Activated T-cell treated with anti-CD3 and anti-CD28 coated beads, Interleukin-2, amount 50 U/mL, for 48 hours (primary cell): ENCODE measurements at regions not wholly inside any gene's neighbourhood (a gene's known extent, or its start where the extent isn't known, plus 50 kb on each side); places are given as distances from the start of the nearest gene placed in this dataset.

ENCODE experiments used
- DNase-seq, 2 experiments: peaks; one replicate each; pipeline ENCODE4 v3.0.0-alpha.2; 2020

DNA sequence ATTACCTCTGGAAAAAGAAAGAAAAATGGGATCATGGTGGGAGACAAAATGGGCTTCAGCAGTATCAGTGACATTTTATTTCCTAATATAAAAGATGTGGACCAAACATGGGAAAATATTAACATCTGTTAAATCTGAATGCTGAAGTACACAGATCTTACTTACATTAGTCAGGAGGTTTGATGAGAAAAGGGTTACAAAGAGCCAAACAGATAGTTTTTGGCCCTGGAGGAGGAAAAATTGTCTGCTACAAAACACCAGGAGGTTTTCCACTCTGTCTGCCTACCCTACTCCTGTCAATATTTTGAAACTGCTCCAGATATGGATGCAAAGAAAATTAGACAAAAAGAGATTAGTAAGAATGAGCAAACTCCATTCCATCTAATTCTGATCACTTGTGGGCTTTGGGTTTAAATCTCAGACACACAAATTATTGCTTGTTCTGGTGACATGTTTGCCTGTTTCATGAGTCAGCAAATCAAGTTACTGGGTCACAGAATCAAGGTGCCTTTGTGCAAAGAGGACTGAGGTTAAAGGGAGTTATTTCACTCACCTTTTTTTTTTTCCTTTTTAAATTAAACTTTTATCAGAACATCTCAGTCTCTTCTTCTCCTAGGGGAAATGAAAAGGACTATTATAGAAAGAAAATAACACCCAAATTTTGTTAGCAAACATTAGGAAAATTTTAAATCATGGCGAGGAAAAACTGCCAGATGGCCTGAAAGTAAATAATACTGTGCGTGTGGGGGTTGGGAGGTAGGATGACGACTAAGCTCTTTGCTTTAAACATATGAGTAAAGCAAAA is 87.0 kb upstream of the SPATS2L start:
- DNase-seq: no peak

DNA sequence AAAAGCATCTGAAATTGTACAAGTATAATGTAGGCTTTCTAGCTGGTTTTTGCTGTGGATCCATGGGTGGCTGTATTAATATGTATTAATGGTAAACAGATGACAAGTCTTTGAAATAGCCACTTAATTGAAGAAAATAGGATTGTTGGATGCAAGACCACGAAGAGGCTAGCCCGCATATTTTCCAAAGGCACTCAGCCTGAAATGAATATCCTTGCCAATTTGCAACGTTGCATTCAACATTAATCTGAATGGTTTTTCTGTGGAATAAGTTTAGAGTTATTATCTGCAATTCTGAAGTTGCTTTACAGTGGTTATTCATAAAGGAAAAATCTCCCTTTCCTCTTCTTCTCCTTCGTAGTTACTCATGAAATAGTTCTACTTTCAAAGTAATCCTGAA is 86.2 kb upstream of the SPATS2L start:
- no peak for DNase-seq

DNA sequence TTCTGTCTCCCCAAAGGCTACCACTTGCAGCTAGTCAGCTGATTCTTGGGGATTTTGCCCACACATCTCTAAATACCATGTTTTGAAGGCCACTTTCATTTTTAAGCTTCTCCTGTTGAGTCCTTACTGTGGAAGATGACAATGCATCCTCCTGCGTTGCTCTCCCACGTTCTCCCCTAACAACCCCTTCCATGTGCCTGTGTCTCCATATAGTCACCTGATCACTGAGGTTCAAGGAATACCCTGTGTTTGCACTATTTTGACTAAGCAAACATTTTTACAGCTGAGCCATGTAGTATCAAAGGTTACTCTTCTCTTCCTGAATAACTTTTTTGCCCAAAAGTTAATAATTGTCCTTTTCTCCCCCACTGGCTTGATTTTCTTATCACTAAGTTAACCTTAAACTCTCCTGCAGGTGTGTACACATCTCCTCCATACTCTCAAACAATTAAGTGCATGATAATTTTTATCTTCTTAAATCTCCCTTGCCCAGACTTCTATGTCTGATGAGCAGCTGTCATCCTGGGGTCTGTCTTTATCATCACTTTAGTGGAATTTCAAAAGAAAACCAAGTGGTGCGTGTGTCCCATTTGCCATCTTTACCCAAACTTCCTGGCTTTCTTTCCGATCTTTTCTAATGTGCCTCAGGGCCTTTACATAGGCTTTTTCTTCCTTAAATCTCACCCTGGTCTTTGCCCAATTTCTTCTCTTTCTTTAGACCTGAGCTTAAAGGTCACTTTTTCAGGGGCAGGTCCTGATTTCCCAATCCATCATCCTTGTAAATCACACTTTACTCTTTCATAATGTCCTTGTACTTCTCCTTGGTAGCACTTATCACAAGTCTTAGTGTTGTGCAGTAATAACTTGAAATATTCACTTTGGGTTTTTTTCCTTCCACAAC is 85.2 kb upstream of the SPATS2L start:
- DNase-seq: no peak

DNA sequence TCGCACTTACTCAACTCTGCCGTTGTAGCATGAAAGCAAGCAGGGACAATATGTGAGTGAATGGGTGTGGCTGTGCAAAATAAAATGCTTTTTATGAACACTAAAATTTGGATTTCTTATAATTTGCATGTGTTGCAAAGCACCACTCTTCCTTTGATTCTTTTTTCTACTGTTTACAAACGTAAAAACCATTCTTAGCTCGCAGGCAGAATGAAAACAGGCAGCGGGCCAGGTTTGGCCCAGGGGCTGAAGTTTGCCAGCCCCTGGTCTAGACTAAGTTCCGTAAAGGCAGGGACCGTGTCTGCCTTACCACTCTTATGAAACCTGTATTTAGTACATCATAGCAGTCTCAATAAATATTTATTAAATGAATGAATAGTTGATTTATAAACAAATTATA is 83.7 kb upstream of the SPATS2L start:
- DNase-seq: no peak

DNA sequence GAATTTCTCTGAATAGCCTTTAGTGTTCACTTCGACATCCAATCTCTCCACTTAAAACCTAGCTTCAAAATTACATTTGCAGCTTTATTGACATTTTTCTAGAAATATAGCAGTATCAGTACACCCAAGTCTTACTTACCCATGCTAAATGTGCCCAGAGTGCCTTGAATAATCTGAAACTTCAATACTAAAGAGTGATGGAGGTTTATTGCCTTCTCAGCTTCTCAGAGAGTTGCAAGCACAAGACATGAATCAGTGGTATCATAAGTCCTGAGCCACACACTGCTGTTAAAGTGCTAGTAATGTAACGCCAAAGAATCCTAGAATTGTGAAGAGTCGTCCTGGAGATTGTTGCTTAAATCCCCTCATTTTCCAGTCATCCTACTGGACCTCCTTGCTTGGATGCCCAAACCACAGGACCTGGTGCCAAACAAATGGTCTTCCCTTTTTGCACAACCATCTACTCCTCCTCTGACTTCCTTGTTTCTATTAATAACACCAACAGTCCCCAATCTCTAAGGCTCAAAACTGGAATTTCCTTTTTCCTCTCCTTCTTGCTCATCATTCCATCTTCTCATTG is 83.2 kb upstream of the SPATS2L start:
- DNase-seq: no peak

DNA sequence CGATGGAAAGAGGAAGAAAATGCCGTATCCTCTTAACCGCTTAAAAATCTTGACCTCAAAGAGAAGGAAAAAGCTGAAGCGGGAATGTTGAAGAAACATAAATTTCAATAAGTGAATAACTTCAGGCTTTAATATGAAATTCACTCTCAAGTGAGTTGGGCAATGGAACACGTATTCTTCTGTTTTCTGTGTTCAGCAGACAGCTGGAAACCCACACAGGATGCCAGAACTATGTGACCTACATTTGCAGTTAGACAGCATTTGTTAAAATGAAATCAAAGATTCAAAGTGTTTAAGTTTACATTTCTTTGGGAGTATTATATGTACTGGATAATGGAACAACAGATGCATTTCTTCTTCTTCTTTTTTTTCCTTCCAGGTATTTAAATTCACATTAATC is 80.5 kb upstream of the SPATS2L start:
- DNase-seq: no peak

DNA sequence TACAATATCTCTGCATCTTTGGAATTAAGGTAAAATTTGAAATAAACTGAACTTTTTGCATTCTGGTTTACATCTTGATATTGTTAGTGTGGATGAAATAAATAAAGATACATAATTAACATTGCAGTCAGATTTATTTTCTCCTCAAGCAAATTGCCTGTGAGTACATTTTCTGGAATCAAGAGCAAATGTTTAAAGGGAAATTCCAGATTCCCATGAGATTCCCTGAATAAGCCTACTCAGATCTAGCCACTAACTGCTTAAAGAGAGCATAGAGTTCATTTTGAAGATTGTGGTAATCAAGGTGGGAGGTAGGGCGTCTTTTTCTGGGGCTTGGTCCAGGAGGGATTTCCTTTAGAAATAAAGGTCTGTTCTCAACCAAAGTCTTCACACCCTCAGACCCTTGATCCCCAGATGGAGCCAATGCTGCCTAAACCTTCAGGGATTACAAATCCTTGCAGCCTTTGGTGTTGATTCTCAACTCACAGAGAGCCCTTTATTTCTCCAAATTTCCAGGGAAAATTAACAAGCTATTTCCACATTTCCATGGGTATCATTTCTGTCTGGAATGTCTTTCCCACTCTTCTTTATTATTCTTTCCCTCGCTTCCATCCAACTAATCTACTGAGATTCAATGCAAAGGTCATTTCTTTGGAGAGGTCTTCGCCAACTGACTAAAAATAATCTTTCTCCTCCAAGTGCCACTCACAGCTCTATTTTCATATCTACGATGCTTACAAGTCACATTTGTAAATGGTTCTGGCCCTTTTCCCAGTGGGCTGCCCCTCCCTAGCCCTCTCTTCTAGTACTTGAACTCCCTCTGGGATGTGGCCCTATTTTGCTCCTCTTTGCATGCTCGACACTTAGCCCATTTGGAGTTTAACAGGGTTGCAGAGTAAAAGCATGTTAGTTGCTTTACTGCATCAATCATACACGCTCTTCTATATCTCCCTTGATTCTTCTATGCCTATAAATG is 79.8 kb upstream of the SPATS2L start:
- no peak for DNase-seq

DNA sequence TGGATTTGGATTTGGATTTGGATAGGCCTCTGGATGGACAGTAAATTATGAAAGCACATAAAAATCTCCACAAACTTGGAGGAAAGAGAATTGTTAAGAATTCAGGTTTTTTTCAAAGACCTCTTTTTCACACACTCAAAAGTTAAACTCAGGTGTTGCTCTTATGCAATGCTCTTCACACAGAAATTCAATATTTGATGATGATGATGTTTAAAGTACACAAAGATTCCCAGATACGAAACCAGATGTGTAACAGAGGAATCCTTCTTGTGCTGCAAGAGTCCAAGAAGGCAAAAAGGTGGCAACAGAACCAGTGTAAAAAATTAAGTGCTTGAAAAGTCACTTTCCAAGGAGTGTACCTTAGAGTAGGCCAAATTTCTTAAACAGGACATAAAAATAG is 75.8 kb upstream of the SPATS2L start:
- DNase-seq: no peak

DNA sequence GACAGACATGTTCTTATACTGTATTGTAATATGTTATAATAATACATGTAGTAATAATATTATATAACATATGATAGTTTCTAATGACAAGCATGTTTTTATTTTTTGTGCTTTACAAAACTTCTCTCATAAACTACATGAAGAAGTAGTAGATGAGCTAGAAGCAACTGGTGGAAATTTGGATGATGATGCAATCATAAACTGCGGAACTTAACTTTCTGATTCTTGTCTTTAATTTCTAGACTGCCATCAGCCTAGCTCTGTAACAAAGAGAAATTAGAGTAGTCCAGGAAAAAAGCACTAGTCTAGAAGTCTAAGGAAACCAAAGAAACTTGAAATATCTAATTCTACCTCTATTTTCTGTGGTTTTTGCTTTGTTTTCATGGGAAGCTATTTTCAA is 71.0 kb upstream of the SPATS2L start:
- DNase-seq: no peak

DNA sequence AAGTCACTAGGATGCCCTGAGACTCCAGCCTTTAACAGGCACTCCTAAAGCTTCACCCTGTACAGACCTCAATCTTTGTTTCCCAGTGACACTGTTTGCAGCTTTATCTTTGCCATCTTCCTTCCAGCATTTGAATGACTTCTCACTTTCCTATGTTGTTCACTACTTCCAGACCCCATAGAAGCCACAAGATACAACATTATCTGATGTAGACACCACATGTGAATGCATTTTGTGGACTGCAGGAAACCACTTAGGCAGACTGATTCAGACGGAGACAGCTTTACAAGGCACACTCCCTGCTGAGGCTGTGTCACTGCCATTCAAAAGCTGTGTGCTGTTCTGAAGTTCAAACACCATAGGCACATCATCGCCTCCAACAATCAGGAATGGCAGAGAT is 67.3 kb upstream of the SPATS2L start:
- no peak for DNase-seq

DNA sequence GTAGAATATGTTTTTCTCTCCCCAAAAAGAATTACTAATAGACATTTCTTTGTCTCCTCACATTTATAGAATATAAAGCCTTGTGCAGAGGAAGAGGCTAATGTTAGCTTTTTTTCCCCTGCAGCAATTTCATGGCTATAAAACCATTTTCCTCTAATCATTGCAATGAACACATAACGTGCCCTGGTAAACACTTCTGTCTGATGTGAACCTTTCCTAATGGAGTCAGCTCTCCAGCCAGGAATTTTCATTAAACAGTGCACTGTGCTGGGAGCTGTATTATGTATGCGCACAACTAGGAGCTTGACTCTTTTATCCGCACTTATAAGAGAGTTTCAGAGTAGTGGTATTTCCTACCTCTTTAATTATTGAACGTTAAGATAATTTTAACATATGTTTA is 63.9 kb upstream of the SPATS2L start:
- no peak for DNase-seq

DNA sequence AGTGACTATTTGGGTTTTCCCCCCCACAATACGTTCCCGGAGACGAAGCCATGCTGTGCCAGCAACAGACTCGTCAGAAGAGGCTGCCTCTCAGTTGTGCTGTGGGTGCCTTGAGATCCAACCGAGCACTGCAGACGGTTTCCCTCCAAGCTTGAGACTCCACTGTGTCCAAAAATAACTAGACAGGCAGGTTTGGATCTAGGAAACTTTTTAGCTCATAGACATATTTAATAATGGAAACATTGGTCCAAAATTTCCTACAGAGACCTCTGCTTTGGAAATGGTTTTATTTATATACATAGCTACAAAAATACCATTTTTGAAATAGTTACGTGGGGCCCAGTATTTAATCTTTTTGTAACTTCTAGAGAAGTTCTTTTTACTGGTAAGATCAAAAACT is 63.1 kb upstream of the SPATS2L start:
- DNase-seq: no peak

DNA sequence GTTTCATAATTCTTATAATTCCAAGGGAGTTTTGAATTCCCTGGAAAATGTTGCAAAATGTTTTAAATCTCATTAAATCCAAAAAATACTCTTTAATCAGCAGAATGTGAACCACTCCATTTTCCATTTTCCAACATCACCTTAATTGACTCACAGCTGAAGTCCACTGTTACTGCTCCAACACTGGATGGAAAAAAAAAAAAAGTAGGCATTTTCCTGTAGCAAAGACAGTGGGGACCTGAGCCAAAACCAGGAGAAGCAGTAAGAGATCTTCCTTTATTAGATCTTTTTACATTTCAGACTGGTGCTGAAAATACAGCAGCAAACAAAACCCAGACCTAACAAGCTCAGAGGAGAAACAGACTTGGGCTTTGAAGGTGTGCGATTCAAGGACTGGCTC is 62.4 kb upstream of the SPATS2L start:
- DNase-seq: no peak

DNA sequence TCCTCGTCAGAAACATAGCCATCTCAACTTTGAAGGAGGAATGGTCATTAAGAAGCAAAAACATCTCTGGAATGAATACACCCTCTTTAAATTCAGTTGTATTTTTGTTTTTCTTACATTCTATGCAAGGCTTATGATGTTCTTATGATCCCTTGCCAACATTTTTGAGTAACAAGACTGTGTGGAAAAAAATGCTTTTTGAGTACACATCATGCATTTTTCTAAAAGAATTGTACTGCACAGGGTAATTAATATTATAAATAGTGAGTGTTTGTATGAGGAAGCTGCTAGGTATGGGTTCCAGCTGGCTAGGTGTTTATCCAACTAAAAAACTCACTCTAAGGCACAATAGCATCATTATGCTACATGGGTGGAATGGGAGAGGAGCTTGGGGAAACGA is 59.0 kb upstream of the SPATS2L start:
- DNase-seq: no peak

DNA sequence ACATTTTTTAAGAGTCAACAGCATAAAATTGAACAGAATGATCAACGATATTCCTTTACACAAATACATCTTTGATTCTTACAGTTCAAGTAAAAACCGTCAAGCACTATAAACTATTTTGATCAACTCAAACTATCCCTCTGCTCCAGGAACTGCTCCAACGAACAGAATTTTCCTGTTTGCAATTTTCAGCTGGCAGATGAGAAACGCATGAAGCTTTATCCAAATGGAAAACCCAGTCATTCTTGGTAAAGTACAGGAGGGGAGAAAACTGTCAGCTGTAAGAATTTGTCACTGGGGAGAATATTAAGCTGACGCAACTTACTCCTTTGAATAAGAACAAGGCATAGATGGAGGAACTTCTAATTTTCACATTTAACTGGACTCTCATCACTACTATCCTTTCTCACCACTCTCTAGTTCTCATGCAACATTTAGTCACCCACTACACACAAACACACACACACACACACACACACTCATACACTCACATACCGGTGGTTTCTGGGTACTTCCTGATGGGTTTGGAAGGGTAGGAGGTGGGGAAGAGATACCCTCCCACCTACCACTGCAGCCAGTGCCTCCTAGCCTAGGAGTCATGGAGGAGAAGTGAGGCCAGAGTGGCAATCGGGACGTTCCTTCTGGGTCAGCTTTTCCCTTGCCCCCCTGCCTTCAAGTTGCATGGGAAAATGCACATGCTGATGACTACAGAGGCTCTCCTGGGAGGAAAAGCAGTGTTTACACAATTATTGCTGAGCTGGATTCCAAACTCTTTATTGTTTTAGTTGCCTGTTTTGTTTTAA is 54.0 kb upstream of the SPATS2L start:
- DNase-seq: no peak

DNA sequence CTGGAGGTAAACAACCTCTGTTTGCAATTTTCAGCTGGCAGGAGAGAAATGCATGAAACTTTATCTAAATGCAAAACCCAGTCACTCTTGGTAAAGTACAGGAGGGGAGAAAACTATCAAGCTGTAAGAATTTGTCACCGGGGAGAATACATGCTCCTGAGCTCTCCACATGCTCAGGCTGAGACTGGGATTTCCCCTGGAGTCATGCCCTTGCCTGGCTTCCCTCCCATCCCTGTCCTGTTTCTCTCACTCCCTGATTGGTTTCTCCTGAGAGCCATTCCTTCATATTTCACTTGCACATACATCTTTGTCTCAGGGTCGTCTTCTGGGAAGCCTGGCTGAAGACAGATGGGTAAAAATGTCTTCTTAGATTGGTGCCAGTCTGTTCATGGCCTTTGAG is 52.9 kb upstream of the SPATS2L start:
- DNase-seq: no peak

DNA sequence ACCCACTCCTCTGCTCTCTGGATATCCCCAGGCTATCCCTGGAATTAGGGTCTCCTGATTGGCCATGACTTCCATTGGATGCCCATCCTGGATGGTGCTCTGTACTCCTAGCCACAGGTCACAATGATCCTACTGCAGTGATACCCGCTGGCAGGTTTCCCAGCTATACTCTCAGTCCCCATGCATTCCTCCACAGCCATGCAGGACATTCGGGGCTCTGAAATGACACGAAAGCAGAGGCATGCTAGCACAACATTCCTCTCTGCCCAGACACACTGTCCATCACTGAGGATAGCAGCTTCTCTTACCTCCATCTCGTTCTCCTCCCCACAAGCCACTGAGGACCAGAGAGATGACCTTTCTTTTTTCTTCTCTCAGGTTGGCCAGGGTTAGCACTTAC is 51.7 kb upstream of the SPATS2L start:
- DNase-seq: no peak

DNA sequence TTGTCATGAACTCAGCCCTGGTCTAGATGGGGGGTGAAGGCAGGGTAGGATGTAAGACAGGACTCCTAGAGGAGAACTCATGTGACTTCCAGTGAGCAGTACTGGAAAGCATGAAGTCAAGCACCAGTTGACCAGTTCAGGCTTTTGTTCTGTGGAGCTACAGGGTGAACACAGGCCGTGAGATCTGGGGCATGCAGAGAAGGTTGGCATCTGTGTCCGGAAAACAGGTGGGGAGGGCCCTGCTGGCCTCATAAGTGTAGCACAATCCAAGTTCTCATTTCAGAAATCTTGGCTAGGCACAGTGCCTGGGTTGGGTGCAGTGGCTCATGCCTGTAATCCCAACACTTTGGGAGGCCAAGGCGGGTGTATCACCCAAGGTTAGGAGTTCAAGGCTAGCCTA is 50.9 kb upstream of the SPATS2L start:
- DNase-seq: no peak
